ENCODE measurements at regions not wholly inside any gene's neighbourhood (a gene's known extent, or its start where the extent isn't known, plus 50 kb on each side); places are given as distances from the start of the nearest gene placed in this dataset.

DNA sequence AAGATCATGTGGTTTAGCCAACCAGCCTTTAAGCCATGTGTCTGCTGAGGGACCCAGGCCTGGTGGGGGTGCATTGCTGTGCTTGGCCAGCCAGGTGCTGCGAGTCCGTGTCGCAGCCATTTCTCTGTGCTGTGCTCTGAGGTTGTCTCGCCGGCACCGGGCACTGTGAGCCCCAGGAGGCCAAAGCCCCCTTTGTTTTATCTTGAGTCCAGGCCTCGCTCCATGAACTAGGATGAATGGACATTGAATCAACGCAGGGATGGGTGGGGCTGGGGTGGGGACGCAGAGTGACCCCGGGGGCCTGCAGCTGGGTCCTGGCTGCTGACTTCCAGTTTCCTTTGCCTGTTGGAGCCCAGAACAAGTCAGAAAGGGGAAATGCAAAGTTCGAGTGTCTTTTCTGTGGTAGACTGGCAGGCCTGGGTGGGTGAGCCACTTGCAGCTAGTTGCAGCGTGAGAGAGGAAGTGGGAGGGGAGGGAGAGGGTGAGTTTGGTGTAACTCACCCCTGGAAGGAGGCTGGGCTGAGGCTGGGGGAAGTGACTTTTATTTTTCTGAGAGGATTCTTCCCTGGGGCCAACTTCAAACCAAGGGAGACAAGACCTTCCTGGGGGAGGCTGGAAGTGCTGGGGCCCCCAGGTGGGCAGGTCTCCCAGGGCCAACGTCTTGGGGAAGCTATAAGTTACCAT, 324.7 kb downstream of the SEC14L1 start:
- H2AFZ ChIP-seq (ENCODE audit: low read length) = no peak overlapping the region
- H4K20me1 ChIP-seq (ENCODE audit: low read length) = peaks cover 11% of the 10 kb centered on the region; the same call in 1 of the 2 replicates
- H3K9ac ChIP-seq (ENCODE audit: low read length) = no peak overlapping the region
- H3K36me3 ChIP-seq (ENCODE audit: low read depth, low read length) = peaks cover 21% of the 10 kb centered on the region
- DNase-seq = peak; percentile 54
- ChIA-PET POLR2A (ENCODE audit: unreplicated experiment) (interaction anchor here (0.6 to 0.7 kb wide), 3 partner anchors 142 to 682 kb away, joined by 3 to 5 read pairs (median 4); no protein-coding TSS in a partner anchor), CTCF (interaction anchor here (0.6 kb wide), 1 partner anchor 472 kb away, joined by 5 read pairs; no protein-coding TSS in a partner anchor)
- H3K27ac ChIP-seq (ENCODE audit: low read length) = peak overlapping the region; percentile 17; the same call in 1 of the 2 replicates
- no TSS peak for BruUV-seq (replicated peaks)
- peaks cover 18% of the 10 kb centered on the region for H3K4me1 ChIP-seq (ENCODE audit: insufficient read depth, low read length)
- TF ChIP-seq EZH2 (IDR thresholded peaks at IDR 0.05; ENCODE audit: low read length, unreplicated experiment) (no peak), EZH2phosphoT487 (IDR thresholded peaks at IDR 0.05; ENCODE audit: borderline replicate concordance, low read length) (no peak)
- TF ChIP-seq, protein P1, sequence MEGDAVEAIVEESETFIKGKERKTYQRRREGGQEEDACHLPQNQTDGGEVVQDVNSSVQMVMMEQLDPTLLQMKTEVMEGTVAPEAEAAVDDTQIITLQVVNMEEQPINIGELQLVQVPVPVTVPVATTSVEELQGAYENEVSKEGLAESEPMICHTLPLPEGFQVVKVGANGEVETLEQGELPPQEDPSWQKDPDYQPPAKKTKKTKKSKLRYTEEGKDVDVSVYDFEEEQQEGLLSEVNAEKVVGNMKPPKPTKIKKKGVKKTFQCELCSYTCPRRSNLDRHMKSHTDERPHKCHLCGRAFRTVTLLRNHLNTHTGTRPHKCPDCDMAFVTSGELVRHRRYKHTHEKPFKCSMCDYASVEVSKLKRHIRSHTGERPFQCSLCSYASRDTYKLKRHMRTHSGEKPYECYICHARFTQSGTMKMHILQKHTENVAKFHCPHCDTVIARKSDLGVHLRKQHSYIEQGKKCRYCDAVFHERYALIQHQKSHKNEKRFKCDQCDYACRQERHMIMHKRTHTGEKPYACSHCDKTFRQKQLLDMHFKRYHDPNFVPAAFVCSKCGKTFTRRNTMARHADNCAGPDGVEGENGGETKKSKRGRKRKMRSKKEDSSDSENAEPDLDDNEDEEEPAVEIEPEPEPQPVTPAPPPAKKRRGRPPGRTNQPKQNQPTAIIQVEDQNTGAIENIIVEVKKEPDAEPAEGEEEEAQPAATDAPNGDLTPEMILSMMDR (conservative IDR thresholded peaks at IDR 0.05; ENCODE audit: low read depth, low read length) = no peak
- H3K9me3 ChIP-seq (ENCODE audit: low read length) = no peaks in the 10 kb centered on the region
- intact Hi-C loops (cut with micrococcal nuclease) = no loop called here
- H3K4me2 ChIP-seq (ENCODE audit: low read length) = peak overlapping the region; percentile 29; the same call in 1 of the 2 replicates
- peaks cover 79% of the 10 kb centered on the region for H3K79me2 ChIP-seq (ENCODE audit: low read length)
- H3F3A ChIP-seq (ENCODE audit: low read length, unreplicated experiment) = no peaks in the 10 kb centered on the region
- no peaks in the 10 kb centered on the region for H3K9me2 ChIP-seq (replicated peaks; ENCODE audit: low read length)
- ATAC-seq = peak; percentile 67
- H3K4me3 ChIP-seq (ENCODE audit: low read length) = no peak overlapping the region
- no peaks in the 10 kb centered on the region for H3K27me3 ChIP-seq (ENCODE audit: low read length)

- Histone ChIP-seq H2AFZ (ENCODE audit: low read length) (no peak overlapping the region), H3K9me3 (ENCODE audit: low read length) (no peaks in the 10 kb centered on the region), H3K79me2 (ENCODE audit: low read length) (peaks cover 82% of the 10 kb centered on the region), H3K4me1 (ENCODE audit: insufficient read depth, low read length) (peaks cover 25% of the 10 kb centered on the region), H3K4me3 (ENCODE audit: low read length) (no peak overlapping the region), H3K9me2 (replicated peaks; ENCODE audit: low read length) (no peaks in the 10 kb centered on the region), H3K27me3 (ENCODE audit: low read length) (no peaks in the 10 kb centered on the region), H3K36me3 (ENCODE audit: low read depth, low read length) (peaks cover 23% of the 10 kb centered on the region), H3K4me2 (ENCODE audit: low read length) (no peak overlapping the region), H4K20me1 (ENCODE audit: low read length) (peaks cover 12% of the 10 kb centered on the region; the same call in 1 of the 2 replicates), H3K27ac (ENCODE audit: low read length) (peak overlapping the region; percentile 17; the same call in 1 of the 2 replicates), H3K9ac (ENCODE audit: low read length) (no peak overlapping the region), H3F3A (ENCODE audit: low read length, unreplicated experiment) (no peaks in the 10 kb centered on the region)
- ATAC-seq (no peak), DNase-seq (no peak)
- POLR2A ChIA-PET (ENCODE audit: unreplicated experiment) = interaction anchor here (0.6 to 0.7 kb wide), 2 partner anchors 143 to 682 kb away, joined by 3 to 5 read pairs; no protein-coding TSS in a partner anchor
- CTCF ChIA-PET = no interaction called here
- intact Hi-C loops (cut with micrococcal nuclease) = no loop called here
- BruUV-seq (replicated peaks) = no TSS peak
- no peak for TF ChIP-seq EZH2 (IDR thresholded peaks at IDR 0.05; ENCODE audit: low read length, unreplicated experiment)
- TF ChIP-seq, protein P1 (conservative IDR thresholded peaks at IDR 0.05; ENCODE audit: low read depth, low read length) = no peak
- TF ChIP-seq EZH2phosphoT487 (IDR thresholded peaks at IDR 0.05; ENCODE audit: borderline replicate concordance, low read length) = no peak
These were observed 325.4 kb downstream of the SEC14L1 start for GRCh38 chr17:77466140-77466539.

Data from PC-3 (cell line).